ENCODE measurements at regions not wholly inside any gene's neighbourhood (a gene's known extent, or its start where the extent isn't known, plus 50 kb on each side); places are given as distances from the start of the nearest gene placed in this dataset.
"Not testable (repeated sequence)": the region's sequence is repeated elsewhere in the genome, so short reads cannot be mapped to it uniquely, and the experiment has no call there.

DNA sequence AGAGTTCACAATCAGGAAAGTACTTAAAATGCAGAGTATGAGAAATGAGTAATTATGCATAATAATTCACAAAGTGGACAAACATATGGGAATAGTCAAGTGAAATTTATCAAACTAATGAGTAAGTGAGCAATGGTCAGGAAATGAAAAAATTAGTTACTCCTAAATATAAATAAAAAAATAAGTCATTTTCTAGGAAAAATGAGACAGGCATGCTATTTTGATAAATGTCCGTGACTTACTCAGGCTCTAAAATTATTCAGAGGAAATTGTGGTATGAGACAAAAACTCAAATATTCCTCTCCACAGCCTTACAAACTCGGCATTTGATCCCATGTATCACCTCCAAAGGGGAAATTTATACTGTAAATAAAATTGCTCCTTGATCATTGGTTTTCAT is 181.2 kb downstream of the COX18 start:
- Histone ChIP-seq H3K27ac (no peak overlapping the region), H3K36me3 (no peaks in the 10 kb centered on the region), H3K4me1 (no peaks in the 10 kb centered on the region), H3K4me3 (no peak overlapping the region), H3K27me3 (no peaks in the 10 kb centered on the region), H3K9me3 (peaks cover 3 to 7% of the 10 kb centered on the region in 2 donors)
- TF ChIP-seq, protein P1, sequence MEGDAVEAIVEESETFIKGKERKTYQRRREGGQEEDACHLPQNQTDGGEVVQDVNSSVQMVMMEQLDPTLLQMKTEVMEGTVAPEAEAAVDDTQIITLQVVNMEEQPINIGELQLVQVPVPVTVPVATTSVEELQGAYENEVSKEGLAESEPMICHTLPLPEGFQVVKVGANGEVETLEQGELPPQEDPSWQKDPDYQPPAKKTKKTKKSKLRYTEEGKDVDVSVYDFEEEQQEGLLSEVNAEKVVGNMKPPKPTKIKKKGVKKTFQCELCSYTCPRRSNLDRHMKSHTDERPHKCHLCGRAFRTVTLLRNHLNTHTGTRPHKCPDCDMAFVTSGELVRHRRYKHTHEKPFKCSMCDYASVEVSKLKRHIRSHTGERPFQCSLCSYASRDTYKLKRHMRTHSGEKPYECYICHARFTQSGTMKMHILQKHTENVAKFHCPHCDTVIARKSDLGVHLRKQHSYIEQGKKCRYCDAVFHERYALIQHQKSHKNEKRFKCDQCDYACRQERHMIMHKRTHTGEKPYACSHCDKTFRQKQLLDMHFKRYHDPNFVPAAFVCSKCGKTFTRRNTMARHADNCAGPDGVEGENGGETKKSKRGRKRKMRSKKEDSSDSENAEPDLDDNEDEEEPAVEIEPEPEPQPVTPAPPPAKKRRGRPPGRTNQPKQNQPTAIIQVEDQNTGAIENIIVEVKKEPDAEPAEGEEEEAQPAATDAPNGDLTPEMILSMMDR (IDR thresholded peaks at IDR 0.05), result no peak
- no peak for TF ChIP-seq POLR2A (IDR thresholded peaks at IDR 0.05)
- TF ChIP-seq POLR2AphosphoS5 (IDR thresholded peaks at IDR 0.05), result no peak
- intact Hi-C loops (cut with DNase I; ENCODE audit: low total_unique reads), result no loop called here
- no peak for DNase-seq (ENCODE audit: low spot score in 2 of 2)

- H3K27me3 ChIP-seq, result no peaks in the 10 kb centered on the region
- no peaks in the 10 kb centered on the region for H3K36me3 ChIP-seq
- H3K27ac ChIP-seq, result no peak overlapping the region
- no peaks in the 10 kb centered on the region for H3K4me1 ChIP-seq
- peaks cover 3 to 7% of the 10 kb centered on the region in 2 donors for H3K9me3 ChIP-seq
- DNase-seq (ENCODE audit: low spot score in 2 of 2), result no peak
- TF ChIP-seq POLR2A (IDR thresholded peaks at IDR 0.05), result no peak
- no peak for TF ChIP-seq POLR2AphosphoS5 (IDR thresholded peaks at IDR 0.05)
- TF ChIP-seq, protein P1 (IDR thresholded peaks at IDR 0.05), result no peak
- intact Hi-C loops (cut with DNase I; ENCODE audit: low total_unique reads), result no loop called here
- no peak overlapping the region for H3K4me3 ChIP-seq
Measured at GRCh38 chr4:72887152-72887551, 182.4 kb downstream of the COX18 start.

GRCh38 chr4:72886602-72887001 is 182.9 kb downstream of the COX18 start:
- no peaks in the 10 kb centered on the region for H3K4me1 ChIP-seq

DNA sequence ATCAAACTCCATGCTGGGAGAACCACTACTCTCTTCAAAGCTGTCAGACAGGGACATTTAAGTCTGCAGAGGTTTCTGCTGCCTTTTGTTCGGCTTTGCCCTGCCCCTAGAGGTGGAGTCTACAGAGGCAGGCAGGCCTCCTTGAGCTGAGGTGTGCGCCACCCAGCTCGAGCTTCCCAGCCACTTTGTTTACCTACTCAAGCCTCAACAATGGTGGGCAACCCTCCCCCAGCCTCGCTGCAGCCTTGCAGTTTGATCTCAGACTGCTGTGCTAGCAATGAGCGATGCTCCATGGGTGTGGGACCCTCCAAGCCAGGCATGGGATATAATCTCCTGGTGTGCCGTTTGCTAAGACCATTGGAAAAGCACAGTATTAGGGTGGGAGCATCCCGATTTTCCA is 185.3 kb downstream of the COX18 start:
- DNase-seq (ENCODE audit: low spot score in 2 of 2); intact Hi-C loops (cut with DNase I; ENCODE audit: low total_unique reads): not testable (repeated sequence)

More at GRCh38 chr4:72886602-72887001, 182.9 kb downstream of the COX18 start:
- no peak for TF ChIP-seq POLR2A (IDR thresholded peaks at IDR 0.05)
- no peaks in the 10 kb centered on the region for H3K27me3 ChIP-seq
- DNase-seq (ENCODE audit: low spot score in 2 of 2), result no peak
- H3K36me3 ChIP-seq, result no peaks in the 10 kb centered on the region
- no peak overlapping the region for H3K27ac ChIP-seq
- no peak overlapping the region for H3K4me3 ChIP-seq
- intact Hi-C loops (cut with DNase I; ENCODE audit: low total_unique reads), result no loop called here
- H3K9me3 ChIP-seq, result peaks cover 3 to 7% of the 10 kb centered on the region in 2 donors

DNA sequence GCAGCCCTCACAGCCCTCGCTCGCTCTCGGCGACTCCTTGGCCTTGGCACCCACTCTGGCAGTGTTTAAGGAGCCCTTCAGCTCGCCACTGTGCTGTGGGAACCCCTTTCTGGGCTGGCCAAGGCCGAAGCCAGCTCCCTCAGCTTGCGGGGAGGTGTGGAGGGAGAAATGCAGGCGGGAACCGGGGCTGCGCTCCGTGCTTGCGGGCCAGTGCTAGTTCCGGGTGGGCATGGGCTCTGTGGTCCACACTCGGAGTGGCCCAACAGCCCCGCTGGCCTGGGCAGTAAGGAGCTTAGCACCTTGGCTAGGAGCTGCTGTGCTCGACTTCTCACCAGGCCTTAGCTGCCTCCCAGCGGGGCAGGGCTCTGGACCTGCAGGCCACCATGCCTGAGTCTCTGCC is 192.6 kb downstream of the COX18 start:
- TF ChIP-seq POLR2AphosphoS5 (IDR thresholded peaks at IDR 0.05) (no peak), POLR2A (IDR thresholded peaks at IDR 0.05) (no peak)
- TF ChIP-seq, protein P1 (IDR thresholded peaks at IDR 0.05), result no peak
- intact Hi-C loops (cut with DNase I; ENCODE audit: low total_unique reads), result no loop called here
- Histone ChIP-seq H3K27me3 (no peaks in the 10 kb centered on the region), H3K27ac (no peak overlapping the region), H3K36me3 (no peaks in the 10 kb centered on the region), H3K4me1 (no peaks in the 10 kb centered on the region), H3K4me3 (no peak overlapping the region), H3K9me3 (no peaks in the 10 kb centered on the region)
- no peak for DNase-seq (ENCODE audit: low spot score in 2 of 2)

More for the DNA sequence above, 185.3 kb downstream of the COX18 start:
- not testable (repeated sequence) for H3K27me3 ChIP-seq, H3K4me1 ChIP-seq, H3K4me3 ChIP-seq, H3K36me3 ChIP-seq, H3K27ac ChIP-seq, H3K9me3 ChIP-seq

DNA sequence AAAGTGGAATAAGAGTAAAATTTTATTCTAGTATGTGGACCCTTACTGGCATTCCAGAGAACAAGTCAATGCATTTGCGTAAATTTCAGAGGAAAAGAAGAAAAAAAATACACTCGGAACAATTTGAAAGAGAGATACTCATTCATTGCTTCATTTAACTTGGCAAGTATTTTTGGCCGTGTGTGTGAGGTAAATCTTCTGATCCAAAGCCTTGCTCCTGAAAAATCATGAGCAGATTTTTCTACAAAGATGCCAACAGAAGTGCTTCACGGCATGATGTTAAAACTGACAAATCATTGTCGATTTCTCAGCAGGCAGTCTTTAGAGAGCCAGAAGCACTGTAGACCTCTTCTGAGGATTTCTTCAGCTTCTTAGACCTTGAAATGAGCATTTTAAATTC is 194.0 kb downstream of the COX18 start:
- TF ChIP-seq POLR2A (IDR thresholded peaks at IDR 0.05) (no peak), POLR2AphosphoS5 (IDR thresholded peaks at IDR 0.05) (no peak)
- TF ChIP-seq, protein P1 (IDR thresholded peaks at IDR 0.05), result no peak
- H3K4me3 ChIP-seq, result no peak overlapping the region
- H3K27ac ChIP-seq, result no peak overlapping the region
- intact Hi-C loops (cut with DNase I; ENCODE audit: low total_unique reads), result no loop called here
- DNase-seq (ENCODE audit: low spot score in 2 of 2), result no peak
- H3K27me3 ChIP-seq, result no peaks in the 10 kb centered on the region
- H3K9me3 ChIP-seq, result no peaks in the 10 kb centered on the region
- H3K36me3 ChIP-seq, result no peaks in the 10 kb centered on the region
- no peaks in the 10 kb centered on the region for H3K4me1 ChIP-seq

Measured in breast epithelium (tissue), 4 donors.